Activated CD4-positive, alpha-beta memory T cell treated with anti-CD3 and anti-CD28 coated beads, Interleukin-2, amount 10 ng/mL, durations not matched to agents 7 days and 5 days (primary cell): ENCODE measurements at regions not wholly inside any gene's neighbourhood (a gene's known extent, or its start where the extent isn't known, plus 50 kb on each side); places are given as distances from the start of the nearest gene placed in this dataset.

Source experiments
- CTCF ChIA-PET: fragments of 350-600 bp; sonication (Branson Sonifier 250); formaldehyde crosslinking; loops from one replicate; lab custom pipeline; 2021; ENCODE audit warnings: antibody characterized with exemption, inconsistent platforms; lab: Charles Lee
- POLR2A ChIA-PET: fragments of 350-600 bp; sonication (Branson Sonifier 250); formaldehyde crosslinking; loops from one replicate; lab custom pipeline; 2021; ENCODE audit warnings: antibody characterized with exemption; lab: Charles Lee
- DNase-seq: peaks from one replicate; pipeline ENCODE4 v3.0.0-alpha.2; 2020
- H3K27ac Mint-ChIP-seq: one replicate; pipeline ENCODE4 v1.8.0; 2021; ENCODE audit warnings: mild to moderate bottlenecking, mixed read lengths
- H3K27me3 Mint-ChIP-seq: one replicate; pipeline ENCODE4 v1.8.0; 2021; ENCODE audit warnings: mixed read lengths
- H3K36me3 Mint-ChIP-seq: one replicate; pipeline ENCODE4 v1.8.0; 2021; ENCODE audit warnings: low read depth, mixed read lengths
- H3K4me1 Mint-ChIP-seq: one replicate; pipeline ENCODE4 v1.8.0; 2021; ENCODE audit warnings: mixed read lengths
- H3K4me3 Mint-ChIP-seq: one replicate; pipeline ENCODE4 v1.8.0; 2021; ENCODE audit warnings: mild to moderate bottlenecking, mixed read lengths
- H3K9me3 Mint-ChIP-seq: one replicate; pipeline ENCODE4 v1.8.0; 2021; ENCODE audit warnings: mixed read lengths

DNA sequence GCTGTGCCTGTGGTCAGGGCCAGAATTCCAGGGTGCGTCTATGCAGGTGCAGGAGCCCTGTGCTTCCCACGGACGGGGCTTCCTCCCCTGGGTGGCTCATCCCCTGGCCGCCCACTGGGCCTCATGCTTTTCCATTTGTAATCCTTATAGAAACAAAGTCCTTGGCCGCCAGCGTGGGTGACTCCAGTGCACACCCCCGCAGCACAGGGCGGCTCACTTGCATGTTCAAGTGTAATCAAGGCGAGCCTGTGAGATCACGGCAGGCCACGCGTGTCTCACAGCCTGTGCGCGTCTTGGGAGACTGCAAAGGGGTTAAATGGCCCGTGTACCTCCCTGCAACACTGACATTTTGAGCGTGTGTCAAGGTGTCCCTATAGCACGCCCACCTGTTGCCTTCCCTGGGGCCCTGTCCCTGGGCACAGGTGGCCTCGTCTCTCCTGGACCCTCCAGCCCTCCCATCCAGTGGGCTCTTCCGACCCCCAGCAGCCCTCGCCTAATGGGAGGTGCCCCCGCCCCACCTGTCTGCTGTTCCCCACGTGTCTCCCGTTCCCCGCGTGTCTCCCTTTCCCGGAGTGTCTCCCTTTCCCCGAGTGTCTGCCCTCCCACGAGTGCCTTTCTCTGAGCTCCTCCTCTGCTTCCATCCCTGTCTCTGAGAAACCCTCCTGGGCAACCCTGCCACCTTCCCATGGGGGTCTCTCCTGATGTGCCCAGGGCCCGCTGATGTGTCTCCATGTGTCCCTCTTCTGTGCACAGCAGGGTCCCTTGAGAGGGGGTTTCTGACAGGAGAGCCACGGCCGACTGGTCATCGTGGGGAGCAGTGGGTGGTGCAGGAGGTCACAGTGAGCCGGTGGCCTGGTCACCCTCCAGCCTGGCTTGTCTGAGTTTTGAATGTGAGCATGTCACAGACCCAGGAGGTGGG lies 1215.3 kb downstream of the BRD1 start:
- no peak overlapping the region for H3K4me3 Mint-ChIP-seq
- CTCF ChIA-PET = no interaction called here
- H3K4me1 Mint-ChIP-seq = no peaks in the 10 kb centered on the region
- no peaks in the 10 kb centered on the region for H3K36me3 Mint-ChIP-seq
- H3K27me3 Mint-ChIP-seq = no peaks in the 10 kb centered on the region
- no peak overlapping the region for H3K27ac Mint-ChIP-seq
- POLR2A ChIA-PET = no interaction called here
- peaks cover 4% of the 10 kb centered on the region for H3K9me3 Mint-ChIP-seq
- DNase-seq = no peak

DNA sequence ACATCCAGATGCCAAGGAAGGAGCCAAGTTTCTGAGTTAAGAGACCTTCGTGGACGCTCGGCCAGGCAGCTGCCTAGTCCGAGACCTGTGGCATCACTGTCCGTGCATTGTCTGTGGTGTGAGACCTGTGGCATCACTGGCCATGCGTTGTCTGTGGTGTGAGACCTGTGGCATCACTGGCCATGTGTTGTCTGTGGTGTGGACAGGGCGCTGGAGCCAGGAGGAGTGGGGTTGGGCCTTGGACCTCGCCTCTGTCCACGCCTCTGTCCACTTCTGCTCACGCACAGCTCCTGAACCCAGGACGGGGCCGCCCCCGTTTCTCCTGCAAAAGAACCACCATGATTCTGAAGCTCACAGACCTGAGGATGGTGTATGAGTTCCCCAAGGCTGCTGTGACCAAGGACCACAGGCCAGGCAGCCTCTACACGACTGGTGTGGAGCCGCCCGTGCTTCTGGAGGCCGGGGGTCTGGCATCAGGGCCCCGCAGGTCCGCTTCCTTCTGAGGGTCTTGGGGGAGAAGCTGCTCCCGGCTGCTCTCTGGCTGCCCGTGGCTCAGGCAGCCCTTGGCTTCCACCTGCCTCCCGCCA lies 1218.3 kb downstream of the BRD1 start:
- ChIA-PET CTCF (no interaction called here), POLR2A (no interaction called here)
- H3K27ac Mint-ChIP-seq = no peak overlapping the region
- peaks cover 3% of the 10 kb centered on the region for H3K36me3 Mint-ChIP-seq
- no peak for DNase-seq
- peaks cover 21% of the 10 kb centered on the region for H3K9me3 Mint-ChIP-seq
- H3K4me1 Mint-ChIP-seq = no peaks in the 10 kb centered on the region
- H3K4me3 Mint-ChIP-seq = no peak overlapping the region
- no peaks in the 10 kb centered on the region for H3K27me3 Mint-ChIP-seq

DNA sequence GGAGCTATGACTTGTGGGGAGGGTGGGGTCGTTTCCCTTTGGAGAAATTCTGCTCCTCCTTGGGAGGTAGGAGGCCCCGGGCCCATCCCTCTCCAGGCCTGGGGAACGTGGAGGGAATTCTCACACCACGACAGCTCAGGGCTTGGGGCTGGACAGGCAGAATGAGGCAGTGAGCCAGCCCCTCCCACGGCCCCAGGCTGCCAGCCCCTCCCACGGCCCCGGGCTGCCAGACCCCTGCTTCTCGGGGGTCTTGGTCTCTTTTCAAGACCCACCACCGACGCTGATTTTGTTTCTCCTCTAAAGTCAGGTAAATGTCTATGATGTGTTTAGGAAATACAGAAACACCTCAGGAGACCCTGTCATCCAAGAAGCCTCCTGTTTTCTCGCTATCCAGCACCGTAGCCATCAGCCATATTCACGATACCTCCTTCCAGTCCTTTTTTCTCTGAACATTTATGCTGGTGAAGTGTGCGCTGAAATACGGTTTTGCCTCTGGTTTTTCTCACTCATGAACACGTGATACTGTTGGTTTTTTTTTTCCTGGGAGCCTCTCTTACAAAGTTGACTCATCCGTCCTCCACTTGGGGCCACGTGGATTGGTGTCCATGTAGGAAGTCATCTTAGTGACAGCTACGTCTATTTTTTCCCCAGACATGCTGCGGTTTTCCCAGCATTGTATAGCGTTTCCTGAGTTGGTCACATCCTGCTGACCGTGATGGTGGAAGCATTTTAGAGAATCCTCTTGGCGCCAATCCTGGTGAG lies 1219.6 kb downstream of the BRD1 start:
- no peak for DNase-seq
- ChIA-PET CTCF (no interaction called here), POLR2A (no interaction called here)
- peaks cover 21% of the 10 kb centered on the region for H3K9me3 Mint-ChIP-seq
- no peaks in the 10 kb centered on the region for H3K27me3 Mint-ChIP-seq
- no peak overlapping the region for H3K4me3 Mint-ChIP-seq
- H3K27ac Mint-ChIP-seq = no peak overlapping the region
- no peaks in the 10 kb centered on the region for H3K4me1 Mint-ChIP-seq
- peaks cover 3% of the 10 kb centered on the region for H3K36me3 Mint-ChIP-seq

DNA sequence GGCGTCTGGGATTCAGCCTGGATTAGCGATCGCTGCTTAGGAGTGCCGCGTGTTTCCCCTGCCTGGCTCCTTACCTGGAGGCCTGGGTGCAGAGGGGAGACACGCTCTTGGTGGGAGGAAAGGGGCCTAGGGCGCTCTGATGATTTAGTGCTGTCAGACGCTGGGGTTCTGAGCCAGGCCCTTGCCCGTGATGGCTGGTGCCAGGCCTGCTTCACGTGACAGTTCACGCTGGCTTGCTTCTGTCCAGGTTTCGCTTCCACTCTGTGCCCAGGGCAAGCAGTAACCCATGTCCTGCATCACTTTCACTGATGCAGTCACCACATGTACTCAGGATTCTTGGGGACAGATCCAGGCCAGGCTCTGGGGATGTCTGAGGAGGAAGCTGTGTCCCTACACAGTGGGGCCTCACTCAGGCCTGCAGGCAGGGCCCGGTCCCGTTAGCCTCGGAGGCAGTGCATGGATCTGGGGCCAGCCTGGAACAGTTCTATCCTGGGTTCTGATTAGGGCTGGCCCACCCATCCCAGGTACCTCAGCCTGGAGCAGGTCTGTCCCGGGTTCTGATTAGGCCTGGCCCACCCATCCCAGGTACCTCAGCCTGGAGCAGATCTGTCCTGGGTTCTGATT lies 1220.9 kb downstream of the BRD1 start:
- CTCF ChIA-PET = no interaction called here
- H3K27ac Mint-ChIP-seq = no peak overlapping the region
- DNase-seq = no peak
- no peaks in the 10 kb centered on the region for H3K27me3 Mint-ChIP-seq
- no peaks in the 10 kb centered on the region for H3K4me1 Mint-ChIP-seq
- H3K9me3 Mint-ChIP-seq = peaks cover 21% of the 10 kb centered on the region
- POLR2A ChIA-PET = no interaction called here
- H3K36me3 Mint-ChIP-seq = peaks cover 3% of the 10 kb centered on the region
- no peak overlapping the region for H3K4me3 Mint-ChIP-seq

DNA sequence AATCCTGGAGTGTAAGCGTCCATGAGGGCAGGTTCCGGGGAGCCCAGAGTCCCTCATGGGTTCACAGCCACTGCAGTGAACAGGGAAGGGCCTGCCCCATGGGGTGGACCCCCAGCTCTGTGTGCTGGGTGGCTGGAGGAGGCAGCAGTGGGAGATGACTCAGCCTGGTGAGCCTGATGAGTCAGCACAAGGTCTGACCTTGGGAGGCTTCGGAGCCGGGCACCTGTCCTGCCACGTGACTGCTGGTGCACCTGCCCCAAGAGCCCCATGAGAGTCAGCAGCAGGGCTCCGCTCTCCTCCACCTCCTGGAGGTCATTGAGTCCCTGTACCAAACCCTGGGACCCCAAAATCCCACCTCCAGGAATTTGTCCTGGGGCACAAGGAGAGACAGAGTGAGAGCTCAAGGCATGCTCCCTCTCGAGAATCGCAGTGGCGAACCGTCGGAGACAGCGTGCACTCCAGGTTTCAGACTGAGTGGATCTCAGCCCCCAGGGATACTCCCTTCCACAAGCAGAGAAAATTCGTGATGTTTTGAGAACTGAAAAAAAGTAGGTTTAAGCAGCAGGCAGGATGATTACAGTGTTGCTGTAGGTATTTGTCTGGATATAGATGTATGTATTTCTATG lies 1221.7 kb downstream of the BRD1 start:
- Mint-ChIP-seq H3K36me3 (peaks cover 3% of the 10 kb centered on the region), H3K27me3 (no peaks in the 10 kb centered on the region), H3K4me1 (no peaks in the 10 kb centered on the region), H3K4me3 (no peak overlapping the region), H3K9me3 (peaks cover 21% of the 10 kb centered on the region), H3K27ac (no peak overlapping the region)
- CTCF ChIA-PET = no interaction called here
- POLR2A ChIA-PET = no interaction called here
- no peak for DNase-seq

DNA sequence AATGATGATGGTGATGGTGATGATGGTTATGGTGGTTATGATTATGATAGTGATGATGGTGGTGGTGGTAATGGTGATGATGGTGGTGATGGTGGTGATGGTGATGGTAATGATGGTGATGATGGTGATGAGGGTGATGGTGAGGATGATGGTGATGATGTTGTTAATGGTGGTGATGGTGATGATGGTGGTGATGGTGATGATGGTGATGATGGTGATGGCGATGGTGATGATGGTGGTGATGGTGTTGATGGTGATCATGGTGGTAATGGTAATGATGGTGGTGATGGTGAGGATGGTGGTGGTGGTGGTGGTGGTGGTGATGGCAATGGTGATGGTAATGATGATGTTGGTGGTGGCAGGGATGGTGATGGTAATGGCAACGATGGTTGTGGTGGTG lies 1222.5 kb downstream of the BRD1 start:
- Mint-ChIP-seq H3K36me3 (peaks cover 3% of the 10 kb centered on the region), H3K4me3 (no peak overlapping the region), H3K4me1 (no peaks in the 10 kb centered on the region), H3K9me3 (peaks cover 24% of the 10 kb centered on the region), H3K27me3 (no peaks in the 10 kb centered on the region), H3K27ac (no peak overlapping the region)
- POLR2A ChIA-PET = no interaction called here
- CTCF ChIA-PET = no interaction called here
- DNase-seq = no peak

DNA sequence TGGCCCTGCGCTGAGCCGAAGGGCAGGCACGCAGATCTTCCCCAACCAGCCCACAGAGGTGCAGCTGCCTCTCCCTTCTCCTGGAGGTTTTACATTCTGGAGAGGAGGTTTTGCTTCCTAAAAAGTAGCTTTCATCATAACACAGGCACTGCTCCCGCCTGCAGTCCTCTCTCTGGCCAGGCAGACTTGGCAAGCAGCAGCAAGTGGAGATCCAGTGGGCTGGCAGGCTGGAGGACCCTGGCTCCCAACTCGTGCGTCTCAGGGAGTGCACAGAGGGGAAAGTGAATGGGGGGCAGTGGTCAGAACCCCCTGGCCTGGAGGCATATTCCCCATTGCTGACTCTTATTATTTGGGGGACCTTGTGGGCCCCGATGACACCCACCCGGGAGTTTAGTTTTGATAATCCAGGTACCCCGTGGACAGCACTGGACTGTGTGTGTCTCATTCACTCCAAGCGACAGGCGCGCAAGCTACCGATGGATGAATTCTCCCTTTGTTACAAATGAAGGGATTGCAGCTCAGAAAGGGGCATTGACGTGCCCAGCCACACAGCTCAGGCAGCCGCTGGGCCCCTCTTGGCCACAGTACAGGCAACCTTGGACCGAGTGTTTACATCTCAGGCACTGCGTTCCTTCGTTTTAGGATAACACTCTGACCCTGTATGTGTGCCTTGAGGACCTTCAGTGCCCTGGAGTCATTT lies 1223.9 kb downstream of the BRD1 start:
- H3K27me3 Mint-ChIP-seq = no peaks in the 10 kb centered on the region
- H3K27ac Mint-ChIP-seq = no peak overlapping the region
- H3K9me3 Mint-ChIP-seq = peaks cover 24% of the 10 kb centered on the region
- CTCF ChIA-PET = no interaction called here
- H3K4me3 Mint-ChIP-seq = no peak overlapping the region
- H3K36me3 Mint-ChIP-seq = peaks cover 3% of the 10 kb centered on the region
- no peaks in the 10 kb centered on the region for H3K4me1 Mint-ChIP-seq
- POLR2A ChIA-PET = no interaction called here
- DNase-seq = no peak

DNA sequence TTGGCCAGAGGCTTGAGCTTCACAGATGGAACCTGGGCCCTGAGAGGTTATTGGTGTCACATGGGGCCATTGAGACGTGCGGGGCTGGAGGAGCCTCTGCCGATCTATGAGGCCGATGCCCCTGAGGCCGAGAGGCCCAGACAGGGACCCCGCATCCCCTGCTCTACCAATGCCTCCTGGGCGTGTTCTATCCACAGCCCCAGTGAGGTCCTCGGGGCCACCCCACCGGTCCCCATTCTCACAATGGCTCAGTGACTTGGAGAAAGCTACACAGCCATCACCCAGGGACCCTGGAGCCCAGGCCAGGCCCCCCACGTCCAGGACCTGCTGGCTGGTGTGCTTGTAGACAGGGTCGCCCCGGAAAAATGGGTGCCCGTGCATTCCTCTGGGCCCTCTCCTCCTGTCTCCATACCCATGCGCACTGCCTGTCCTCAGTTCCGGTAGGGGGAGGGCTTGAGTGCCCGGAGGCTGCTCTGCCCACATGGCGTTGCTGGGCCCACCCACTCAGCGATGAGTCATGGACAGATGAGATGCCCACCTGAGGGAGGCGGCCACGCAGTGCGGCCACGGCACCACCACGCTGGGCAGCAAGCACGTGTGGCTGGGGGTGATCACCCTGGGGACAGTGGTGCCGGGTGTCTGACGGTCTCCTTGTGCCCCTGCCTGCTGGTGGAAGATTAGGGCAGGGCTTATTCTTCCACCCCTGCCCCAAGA lies 1224.7 kb downstream of the BRD1 start:
- ChIA-PET CTCF (no interaction called here), POLR2A (no interaction called here)
- H3K27ac Mint-ChIP-seq = no peak overlapping the region
- H3K9me3 Mint-ChIP-seq = peaks cover 20% of the 10 kb centered on the region
- no peak for DNase-seq
- H3K4me1 Mint-ChIP-seq = no peaks in the 10 kb centered on the region
- H3K4me3 Mint-ChIP-seq = no peak overlapping the region
- peaks cover 3% of the 10 kb centered on the region for H3K36me3 Mint-ChIP-seq
- H3K27me3 Mint-ChIP-seq = no peaks in the 10 kb centered on the region

DNA sequence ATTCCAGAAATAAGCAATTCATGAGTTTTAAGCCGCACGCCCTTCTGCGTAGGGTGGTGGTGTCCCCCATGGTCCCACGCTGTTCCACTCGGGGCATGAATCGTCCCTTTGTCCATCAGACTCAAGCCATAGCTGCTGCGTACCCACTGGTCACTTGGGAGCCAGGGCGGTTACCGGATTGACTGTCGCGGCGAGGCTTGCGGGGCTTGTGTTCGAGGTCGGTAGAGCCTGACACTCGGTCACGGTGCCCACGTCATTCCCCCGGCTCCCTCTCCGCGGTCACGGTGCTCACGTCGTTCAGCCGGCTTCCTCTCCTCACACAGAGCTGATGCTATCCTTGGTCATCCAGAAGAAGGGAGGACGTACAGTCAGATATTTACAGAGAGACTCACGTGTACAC lies 1227.0 kb downstream of the BRD1 start:
- Mint-ChIP-seq H3K4me3 (no peak overlapping the region), H3K27ac (no peak overlapping the region), H3K9me3 (peaks cover 15% of the 10 kb centered on the region), H3K27me3 (no peaks in the 10 kb centered on the region), H3K36me3 (peaks cover 3% of the 10 kb centered on the region), H3K4me1 (no peaks in the 10 kb centered on the region)
- DNase-seq = no peak
- POLR2A ChIA-PET = no interaction called here
- CTCF ChIA-PET = no interaction called here

DNA sequence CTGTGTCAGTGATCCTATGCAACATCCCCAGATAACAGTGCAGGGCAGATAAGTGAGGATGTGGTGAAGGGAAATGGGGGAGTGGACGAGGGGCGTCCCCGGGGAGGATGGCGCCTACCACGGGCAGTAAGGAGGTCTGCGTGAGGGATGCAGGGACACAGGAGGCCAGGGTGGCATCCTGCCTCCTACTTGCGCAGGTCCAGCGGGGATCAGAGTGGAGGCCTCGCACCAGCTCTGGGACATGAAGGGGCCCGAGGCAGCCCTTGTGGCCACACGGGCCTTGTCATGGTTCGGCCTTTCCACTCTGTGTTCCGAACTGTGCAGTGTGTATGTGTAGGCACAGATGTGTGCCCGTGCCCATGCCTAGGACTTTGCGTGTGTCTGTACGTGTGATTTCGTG lies 1227.5 kb downstream of the BRD1 start:
- ChIA-PET POLR2A (no interaction called here), CTCF (no interaction called here)
- Mint-ChIP-seq H3K4me3 (no peak overlapping the region), H3K36me3 (peaks cover 3% of the 10 kb centered on the region), H3K9me3 (peaks cover 10% of the 10 kb centered on the region), H3K27me3 (no peaks in the 10 kb centered on the region), H3K27ac (no peak overlapping the region), H3K4me1 (no peaks in the 10 kb centered on the region)
- no peak for DNase-seq

DNA sequence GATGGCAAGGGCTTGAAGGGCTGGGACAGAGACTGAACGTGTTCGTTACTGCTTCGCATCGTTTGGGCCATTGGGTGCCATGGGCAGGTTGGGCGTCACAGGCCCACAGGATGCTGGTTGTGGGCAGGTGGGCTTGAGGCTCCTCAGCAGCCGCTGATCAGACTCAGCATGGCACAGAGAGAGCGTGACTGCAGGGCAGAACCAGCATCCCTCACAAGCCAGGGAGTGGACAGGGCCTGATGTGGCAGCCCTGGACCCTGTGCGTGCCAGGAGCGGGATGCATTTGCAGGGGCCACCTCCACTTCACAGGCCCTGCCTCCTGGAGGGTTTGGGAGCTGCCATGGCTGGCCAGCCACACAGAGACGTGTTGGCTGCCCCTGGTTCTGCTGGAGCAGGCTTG lies 1228.3 kb downstream of the BRD1 start:
- Mint-ChIP-seq H3K9me3 (peaks cover 3% of the 10 kb centered on the region), H3K36me3 (no peaks in the 10 kb centered on the region), H3K4me1 (no peaks in the 10 kb centered on the region), H3K27ac (no peak overlapping the region), H3K4me3 (no peak overlapping the region), H3K27me3 (no peaks in the 10 kb centered on the region)
- ChIA-PET CTCF (no interaction called here), POLR2A (no interaction called here)
- DNase-seq = no peak
